ENCODE measurements at regions not wholly inside any gene's neighbourhood (a gene's known extent, or its start where the extent isn't known, plus 50 kb on each side); places are given as distances from the start of the nearest gene placed in this dataset.

- peak in 1 of 2 donors; percentile 33 for ATAC-seq
- Histone ChIP-seq H3K4me1 (peaks cover 29% of the 10 kb centered on the region), H3K27ac (no peak overlapping the region), H3K36me3 (no peaks in the 10 kb centered on the region), H3K9me3 (no peaks in the 10 kb centered on the region), H3K27me3 (ENCODE audit: low read depth) (peaks cover 7% of the 10 kb centered on the region), H3K4me3 (no peak overlapping the region)
- intact Hi-C loops (cut with DNase I), result no loop called here
- TF ChIP-seq CTCF (IDR thresholded peaks at IDR 0.05), result no peak
- no peak for DNase-seq
Measured at GRCh38 chr13:99040536-99041131, 62.8 kb upstream of the DOCK9 start.

GRCh38 chr13:99041337-99041736 lies 63.5 kb upstream of the DOCK9 start:
- no peak for ATAC-seq
- Histone ChIP-seq H3K4me3 (no peak overlapping the region), H3K27me3 (ENCODE audit: low read depth) (peaks cover 7% of the 10 kb centered on the region), H3K27ac (no peak overlapping the region), H3K9me3 (no peaks in the 10 kb centered on the region), H3K36me3 (no peaks in the 10 kb centered on the region), H3K4me1 (peaks cover 36% of the 10 kb centered on the region)
- intact Hi-C loops (cut with DNase I), result no loop called here
- TF ChIP-seq CTCF (IDR thresholded peaks at IDR 0.05), result no peak
- DNase-seq, result no peak

GRCh38 chr13:99041788-99042187 lies 63.9 kb upstream of the DOCK9 start:
- Histone ChIP-seq H3K4me3 (no peak overlapping the region), H3K27ac (no peak overlapping the region), H3K27me3 (ENCODE audit: low read depth) (peaks cover 7% of the 10 kb centered on the region), H3K36me3 (no peaks in the 10 kb centered on the region), H3K4me1 (peaks cover 41% of the 10 kb centered on the region), H3K9me3 (no peaks in the 10 kb centered on the region)
- intact Hi-C loops (cut with DNase I), result no loop called here
- ATAC-seq (no peak), DNase-seq (no peak)
- TF ChIP-seq CTCF (IDR thresholded peaks at IDR 0.05), result no peak

GRCh38 chr13:99042521-99043250 lies 64.8 kb upstream of the DOCK9 start:
- Histone ChIP-seq H3K27ac (no peak overlapping the region), H3K36me3 (no peaks in the 10 kb centered on the region), H3K9me3 (no peaks in the 10 kb centered on the region), H3K4me3 (no peak overlapping the region), H3K27me3 (ENCODE audit: low read depth) (peaks cover 7% of the 10 kb centered on the region), H3K4me1 (peaks cover 46% of the 10 kb centered on the region)
- intact Hi-C loops (cut with DNase I), result no loop called here
- TF ChIP-seq CTCF (IDR thresholded peaks at IDR 0.05), result no peak
- ATAC-seq (no peak), DNase-seq (no peak)

- DNase-seq (no peak), ATAC-seq (no peak)
- no peak overlapping the region for H3K27ac ChIP-seq
- H3K27me3 ChIP-seq (ENCODE audit: low read depth), result peaks cover 7% of the 10 kb centered on the region
- no peak overlapping the region for H3K4me3 ChIP-seq
- H3K9me3 ChIP-seq, result no peaks in the 10 kb centered on the region
- no peaks in the 10 kb centered on the region for H3K36me3 ChIP-seq
- intact Hi-C loops (cut with DNase I), result no loop called here
- TF ChIP-seq CTCF (IDR thresholded peaks at IDR 0.05), result no peak
- H3K4me1 ChIP-seq, result peaks cover 50% of the 10 kb centered on the region
Measured at GRCh38 chr13:99043831-99044231, 66.0 kb upstream of the DOCK9 start.
